Astrocyte (in vitro differentiated cells and primary cell): ENCODE measurements at regions not wholly inside any gene's neighbourhood (a gene's known extent, or its start where the extent isn't known, plus 50 kb on each side); places are given as distances from the start of the nearest gene placed in this dataset.

Experiments
- EZH2 ChIP-seq: IDR thresholded peaks from 2 replicates; pipeline ENCODE4 v1.6.1; 2012; ENCODE audit warnings: mild to moderate bottlenecking, low read length, inconsistent platforms; ENCODE audit not compliant: insufficient read depth
- TF ChIP-seq, protein P1 (sequence below): IDR thresholded peaks from 2 replicates; pipeline ENCODE4 v1.5.1; 2011; ENCODE audit warnings: low read depth, mild to moderate bottlenecking, inconsistent platforms, low read length, moderate library complexity; ENCODE audit not compliant: insufficient read depth

DNA sequence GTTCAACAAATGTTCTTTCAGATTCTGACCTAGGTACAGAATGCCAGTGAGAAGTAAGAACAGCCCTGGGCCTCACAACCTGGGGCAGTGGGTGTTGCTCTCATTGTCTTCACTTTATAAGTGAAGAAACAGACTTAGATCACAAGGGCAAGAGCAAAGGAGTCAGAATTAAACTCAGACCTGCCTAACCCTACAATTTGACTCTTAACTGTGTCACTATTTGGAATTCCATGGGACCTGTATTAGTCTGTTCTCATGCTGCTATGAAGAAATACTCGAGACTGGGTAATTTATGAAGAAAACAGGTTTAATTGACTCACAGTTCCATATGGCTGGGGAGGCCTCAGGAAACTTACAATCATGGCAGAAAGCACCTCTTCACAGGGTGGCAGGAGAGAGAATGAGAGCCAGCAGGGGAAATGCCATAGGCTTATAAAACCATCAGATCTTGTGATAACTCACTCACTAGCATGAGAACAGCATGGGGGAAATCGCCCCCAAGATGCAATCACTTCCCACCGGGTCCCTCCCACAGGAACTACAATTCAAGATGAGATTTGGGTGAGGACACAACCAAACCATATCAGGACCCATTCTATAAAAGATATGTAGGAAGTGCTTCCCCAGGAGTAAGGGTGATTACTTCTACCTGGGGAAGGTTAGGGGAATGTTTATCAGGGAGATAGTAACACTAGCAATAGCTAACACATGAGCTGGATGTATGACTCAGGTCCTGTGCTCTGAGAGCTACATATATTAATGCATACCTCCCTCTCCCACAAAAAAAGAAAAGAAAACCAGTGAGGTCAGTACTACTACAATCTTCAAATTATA is 270.1 kb downstream of the SOX9 start:
- no peak for TF ChIP-seq EZH2
- TF ChIP-seq, protein P1, sequence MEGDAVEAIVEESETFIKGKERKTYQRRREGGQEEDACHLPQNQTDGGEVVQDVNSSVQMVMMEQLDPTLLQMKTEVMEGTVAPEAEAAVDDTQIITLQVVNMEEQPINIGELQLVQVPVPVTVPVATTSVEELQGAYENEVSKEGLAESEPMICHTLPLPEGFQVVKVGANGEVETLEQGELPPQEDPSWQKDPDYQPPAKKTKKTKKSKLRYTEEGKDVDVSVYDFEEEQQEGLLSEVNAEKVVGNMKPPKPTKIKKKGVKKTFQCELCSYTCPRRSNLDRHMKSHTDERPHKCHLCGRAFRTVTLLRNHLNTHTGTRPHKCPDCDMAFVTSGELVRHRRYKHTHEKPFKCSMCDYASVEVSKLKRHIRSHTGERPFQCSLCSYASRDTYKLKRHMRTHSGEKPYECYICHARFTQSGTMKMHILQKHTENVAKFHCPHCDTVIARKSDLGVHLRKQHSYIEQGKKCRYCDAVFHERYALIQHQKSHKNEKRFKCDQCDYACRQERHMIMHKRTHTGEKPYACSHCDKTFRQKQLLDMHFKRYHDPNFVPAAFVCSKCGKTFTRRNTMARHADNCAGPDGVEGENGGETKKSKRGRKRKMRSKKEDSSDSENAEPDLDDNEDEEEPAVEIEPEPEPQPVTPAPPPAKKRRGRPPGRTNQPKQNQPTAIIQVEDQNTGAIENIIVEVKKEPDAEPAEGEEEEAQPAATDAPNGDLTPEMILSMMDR = no peak
